A549 (cell line): ENCODE measurements at regions not wholly inside any gene's neighbourhood (a gene's known extent, or its start where the extent isn't known, plus 50 kb on each side); places are given as distances from the start of the nearest gene placed in this dataset.

Experiments used
- CHD2 ChIP-seq: fragments of 150-350 bp; IDR thresholded peaks from 2 replicates; pipeline ENCODE4 v1.6.1; 2014; ENCODE audit warnings: low read length; ENCODE audit not compliant: partially characterized antibody
- CTCF ChIP-seq: fragments of >200 bp; sonication (Bioruptor Twin); formaldehyde crosslinking; IDR thresholded peaks from 3 replicates; pipeline ENCODE4 v1.5.1; 2016
- EP300 ChIP-seq, 2 experiments: fragments of >200 bp; sonication (Bioruptor Twin); formaldehyde crosslinking; IDR thresholded peaks; 2 replicates in 1 of 2; 3 replicates in 1 of 2; pipeline ENCODE4 v1.6.1; 2016 to 2017
- HDAC2 ChIP-seq: fragments of 200-600 bp; sonication (generic); IDR thresholded peaks from 2 replicates; pipeline ENCODE4 v1.6.1; 2016
- NFE2L2 ChIP-seq: fragments of 150-350 bp; conservative IDR thresholded peaks from 2 replicates; pipeline ENCODE4 v1.6.1; 2014; ENCODE audit warnings: low read length
- POLR2A ChIP-seq: IDR thresholded peaks from 2 replicates; pipeline ENCODE4 v1.6.1; 2012; ENCODE audit warnings: mild to moderate bottlenecking, low read length
- POLR2AphosphoS2 ChIP-seq: conservative IDR thresholded peaks from 2 replicates; pipeline ENCODE4 v1.6.1; 2012; ENCODE audit warnings: low read length, improper control_type of control experiment, inconsistent platforms
- REST ChIP-seq: fragments of 200-600 bp; sonication (generic); IDR thresholded peaks from 2 replicates; pipeline ENCODE4 v1.6.1; 2016; ENCODE audit warnings: antibody characterized with exemption, mild to moderate bottlenecking, moderate library complexity
- RFX5 ChIP-seq: fragments of 450-650 bp; IDR thresholded peaks from 2 replicates; pipeline ENCODE4 v1.7.1; 2014; ENCODE audit warnings: antibody characterized with exemption, mild to moderate bottlenecking, moderate library complexity
- SREBF2 ChIP-seq: fragments of 450-650 bp; IDR thresholded peaks from 2 replicates; pipeline ENCODE4 v1.6.1; 2014; ENCODE audit warnings: mild to moderate bottlenecking, moderate library complexity
- ZNF302 ChIP-seq: fragments of 250-450 bp; sonication (Bioruptor Pico); IDR thresholded peaks from 2 replicates; pipeline ENCODE4 v1.9.0; 2021; ENCODE audit warnings: inconsistent platforms, mild to moderate bottlenecking, moderate library complexity

DNA sequence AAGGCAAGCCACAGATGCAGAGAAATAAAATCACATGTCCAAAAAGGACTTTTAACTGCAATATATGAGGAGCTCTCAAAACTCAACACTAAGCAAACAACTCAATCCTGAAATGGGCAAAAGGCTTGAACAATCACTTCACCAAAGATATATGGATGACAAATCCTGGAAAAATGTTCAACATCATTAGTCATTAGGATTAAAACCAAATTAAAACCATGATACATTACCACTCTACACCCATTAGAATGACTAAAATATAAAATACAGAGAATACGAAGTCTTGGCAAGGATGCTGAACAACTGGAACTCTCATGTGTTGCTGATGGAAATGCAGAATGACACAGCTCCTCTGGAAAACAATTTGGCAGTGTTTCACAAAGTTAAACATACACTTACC is 277.4 kb downstream of the TLE1 start:
- TF ChIP-seq CTCF (no peak), POLR2A (no peak), POLR2AphosphoS2 (no peak), EP300 (IDR thresholded peaks at IDR 0.05) (no peak), SREBF2 (no peak), CHD2 (no peak), NFE2L2 (no peak), HDAC2 (no peak), RFX5 (no peak), ZNF302 (no peak), REST (no peak)
